GM19328 (cell line): ENCODE measurements at regions not wholly inside any gene's neighbourhood (a gene's known extent, or its start where the extent isn't known, plus 50 kb on each side); places are given as distances from the start of the nearest gene placed in this dataset.

ENCODE experiments used
- ATAC-seq: cut with Tn5 transposase; IDR thresholded peaks from one replicate; pipeline ENCODE4 v1.9.1; 2021; ENCODE audit warnings: mild to moderate bottlenecking, moderate library complexity; ENCODE audit not compliant: unreplicated experiment

DNA sequence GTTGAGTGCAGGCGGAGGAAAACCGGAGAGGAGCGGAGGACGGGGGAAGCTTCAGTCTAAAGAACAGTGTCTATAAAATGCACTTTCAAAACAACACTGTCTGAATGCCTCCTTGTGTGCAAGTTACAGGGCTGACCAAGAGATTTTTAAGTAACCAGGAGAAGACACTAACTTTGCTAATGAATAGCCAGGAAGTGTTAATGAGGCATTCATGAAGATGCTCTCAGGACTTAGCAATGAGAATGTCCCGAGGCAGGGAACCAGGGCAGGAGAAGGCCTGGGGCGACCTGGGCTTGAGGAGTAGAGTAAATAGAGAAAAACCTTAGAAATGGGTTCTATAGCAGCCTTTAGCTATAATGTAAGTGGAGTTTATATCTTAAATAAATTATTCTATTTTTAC, 312.1 kb downstream of the SKIDA1 start:
- no peak for ATAC-seq

GRCh38 chr10:21212912-21213311, 312.6 kb downstream of the SKIDA1 start:
- ATAC-seq, result no peak

DNA sequence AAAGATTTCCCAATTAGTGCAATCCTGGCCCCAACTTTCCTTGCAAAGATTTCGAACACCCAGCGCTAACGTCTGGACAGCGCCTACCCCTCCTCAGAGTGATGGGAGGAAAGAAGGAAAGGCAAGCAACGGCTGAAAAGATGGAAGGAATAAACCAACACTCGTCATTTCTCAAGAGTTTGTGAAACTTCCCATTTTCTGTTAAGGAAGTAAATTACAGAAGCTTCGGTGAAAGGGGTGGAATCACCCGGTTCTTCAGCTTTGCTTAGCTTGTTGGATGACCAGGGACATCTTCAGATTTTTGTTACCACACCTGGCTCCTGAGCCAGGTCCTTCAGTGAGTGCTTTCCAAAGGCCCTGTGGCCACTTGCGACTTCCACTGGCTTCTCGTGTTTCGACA, 313.1 kb downstream of the SKIDA1 start:
- no peak for ATAC-seq

- ATAC-seq, result no peak
Observed at GRCh38 chr10:21209495-21209894, 312.4 kb upstream of the NEBL start.

DNA sequence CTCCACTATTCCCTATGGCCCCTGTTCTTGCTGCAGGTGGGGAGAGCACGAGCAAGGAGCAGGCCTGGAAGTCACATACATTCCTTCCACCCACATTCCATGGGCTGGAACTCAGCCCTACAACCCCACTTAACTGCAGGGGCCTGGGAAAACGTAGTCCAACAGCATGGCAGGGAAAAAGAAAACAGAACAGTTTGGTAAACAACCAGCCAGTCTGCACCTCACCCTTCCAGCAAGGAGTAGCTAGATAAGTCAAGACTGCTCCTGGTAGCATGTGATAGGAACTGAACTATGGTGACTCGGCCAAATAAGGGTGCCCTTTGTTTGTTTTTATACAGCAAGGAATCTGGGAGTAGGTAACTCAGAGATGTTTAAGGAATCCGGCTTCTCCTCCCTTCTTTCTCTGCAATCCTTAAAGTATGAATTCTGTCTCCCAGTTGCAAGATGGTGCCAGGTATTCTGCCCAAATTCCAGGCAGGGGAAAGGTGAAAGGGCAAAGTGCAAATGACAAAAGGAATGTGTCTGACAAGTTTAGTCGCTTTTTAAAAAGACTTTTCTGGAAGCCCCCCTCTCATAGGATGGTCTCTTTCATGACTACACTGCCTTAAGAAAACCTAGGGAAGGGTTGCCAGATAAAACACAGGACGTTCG, 311.7 kb upstream of the NEBL start:
- ATAC-seq, result no peak

DNA sequence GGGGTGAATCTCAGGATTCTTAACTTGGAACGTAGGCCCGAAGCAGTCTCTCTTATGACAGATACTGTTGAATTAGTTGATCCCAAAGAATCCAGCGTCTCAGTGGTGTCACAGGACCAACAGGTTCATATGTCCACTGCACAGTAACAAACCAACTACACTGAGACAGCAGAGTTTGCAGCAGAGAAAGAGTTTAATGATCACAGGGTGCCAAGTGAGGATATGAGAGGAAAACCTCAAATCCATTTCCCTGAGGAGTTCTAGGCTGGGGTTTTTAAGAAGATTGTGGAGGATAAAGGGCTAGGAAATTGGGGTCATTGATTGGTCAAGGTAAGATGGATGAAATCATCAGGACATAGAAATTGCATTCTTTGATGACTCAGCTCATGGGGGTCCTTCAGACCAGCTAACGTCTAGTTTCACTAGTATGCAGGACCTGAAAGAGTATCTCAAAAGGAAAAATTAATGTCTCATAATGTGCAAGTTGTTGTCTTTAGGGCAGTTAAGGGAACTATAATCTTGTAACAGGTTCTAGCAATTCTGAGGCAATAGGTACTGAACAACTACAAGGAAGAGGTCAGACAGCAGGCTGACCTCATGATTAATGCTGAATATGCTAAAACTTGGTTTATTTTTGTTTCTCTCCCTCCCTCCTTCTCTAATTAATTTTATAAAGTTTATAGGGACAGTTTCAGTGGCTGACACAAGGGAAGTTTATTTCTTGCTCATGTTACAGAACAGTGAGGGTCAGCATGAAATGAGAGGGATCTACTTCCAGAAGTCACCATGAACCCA, 310.9 kb upstream of the NEBL start:
- no peak for ATAC-seq

DNA sequence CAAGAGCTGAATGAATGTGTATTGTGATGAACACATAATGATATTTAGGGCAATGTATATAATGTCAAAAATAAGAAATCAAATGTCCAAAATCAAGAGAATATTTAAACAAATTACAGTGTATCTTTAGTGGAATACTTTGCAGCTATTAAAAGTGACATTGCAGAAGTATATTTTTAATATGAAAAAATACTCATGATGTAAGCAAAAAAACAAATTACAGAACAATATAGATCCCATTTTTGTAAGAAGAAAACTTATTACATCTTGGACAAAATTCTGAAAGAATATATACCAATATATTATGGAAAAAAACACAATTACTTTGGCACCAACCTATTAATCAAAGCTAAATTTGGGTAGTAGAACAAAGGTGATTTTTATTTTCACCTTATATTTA, 308.2 kb upstream of the NEBL start:
- no peak for ATAC-seq

GRCh38 chr10:21203473-21204107, 306.5 kb upstream of the NEBL start:
- ATAC-seq, result no peak

DNA sequence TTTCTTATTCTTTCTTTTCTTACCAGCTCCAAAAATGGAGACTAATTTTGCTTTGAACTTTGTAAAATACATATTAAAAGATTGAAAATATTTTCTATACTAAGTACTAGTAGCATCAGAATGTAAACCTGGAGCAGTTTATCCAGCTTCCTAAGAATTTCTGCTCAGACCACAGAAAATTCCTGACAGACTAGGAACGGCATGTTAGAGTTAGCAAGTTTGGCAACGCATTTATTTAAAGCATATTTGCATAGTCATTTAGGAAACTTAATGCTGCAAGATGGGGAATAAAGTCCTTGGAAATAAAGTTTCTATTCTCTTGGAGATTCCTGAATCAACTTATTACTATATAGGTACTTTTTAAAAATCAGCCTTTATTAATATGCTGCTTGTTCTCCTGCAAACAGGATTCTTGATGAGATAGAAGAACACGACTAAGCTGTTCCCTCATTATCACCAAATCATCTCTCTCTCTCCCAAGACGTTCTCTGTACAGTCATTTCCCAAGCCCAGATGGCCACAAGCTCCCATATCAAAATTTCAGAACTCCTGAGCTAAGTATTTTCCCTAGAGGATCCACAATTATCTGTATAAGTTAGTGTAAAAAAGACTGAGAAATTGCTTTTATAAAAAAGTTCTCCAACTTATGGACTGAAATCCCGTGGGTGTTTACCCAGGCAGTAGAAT, 305.8 kb upstream of the NEBL start:
- ATAC-seq, result no peak

- no peak for ATAC-seq
Observed at GRCh38 chr10:21199501-21199900, 302.4 kb upstream of the NEBL start.

DNA sequence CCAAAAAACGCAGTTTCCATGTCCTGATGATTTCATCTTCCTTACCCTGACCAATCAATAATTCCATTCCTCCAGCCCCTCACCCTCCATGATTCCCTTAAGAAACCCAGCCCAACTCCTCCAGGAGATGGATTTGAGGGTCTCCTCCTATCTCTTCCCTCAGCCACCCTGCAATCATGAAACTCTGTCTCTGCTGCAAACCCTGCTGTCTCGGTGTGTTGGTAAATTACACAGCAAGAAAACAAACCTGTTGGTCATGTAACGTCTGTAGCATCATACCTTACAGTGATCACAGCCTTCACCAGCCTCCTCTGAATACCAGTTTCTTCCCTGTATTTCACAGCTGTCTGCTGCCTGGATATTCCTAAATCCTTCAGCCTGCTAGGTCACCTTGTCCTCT, 300.7 kb upstream of the NEBL start:
- no peak for ATAC-seq

GRCh38 chr10:21196822-21197395, 299.8 kb upstream of the NEBL start:
- ATAC-seq, result no peak

DNA sequence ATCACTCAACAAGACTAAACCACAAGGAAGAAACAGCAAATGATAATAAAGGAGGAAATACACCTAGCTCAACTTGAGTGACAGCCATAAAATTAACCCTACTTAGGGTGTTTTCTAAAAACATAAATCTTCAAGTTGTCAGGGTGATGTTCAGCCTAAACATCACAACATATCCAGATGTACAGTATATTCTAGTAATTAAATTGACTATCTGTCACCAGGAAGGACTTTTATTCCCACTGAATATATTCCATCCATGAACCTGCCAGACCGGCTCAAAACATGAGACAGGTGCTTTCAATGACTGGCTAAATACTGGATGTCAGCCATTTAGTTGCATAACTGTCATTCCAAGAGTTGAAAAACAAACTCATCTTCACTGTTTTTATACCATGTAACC, 298.1 kb upstream of the NEBL start:
- ATAC-seq, result no peak

GRCh38 chr10:21194510-21194993, 297.4 kb upstream of the NEBL start:
- ATAC-seq, result no peak

DNA sequence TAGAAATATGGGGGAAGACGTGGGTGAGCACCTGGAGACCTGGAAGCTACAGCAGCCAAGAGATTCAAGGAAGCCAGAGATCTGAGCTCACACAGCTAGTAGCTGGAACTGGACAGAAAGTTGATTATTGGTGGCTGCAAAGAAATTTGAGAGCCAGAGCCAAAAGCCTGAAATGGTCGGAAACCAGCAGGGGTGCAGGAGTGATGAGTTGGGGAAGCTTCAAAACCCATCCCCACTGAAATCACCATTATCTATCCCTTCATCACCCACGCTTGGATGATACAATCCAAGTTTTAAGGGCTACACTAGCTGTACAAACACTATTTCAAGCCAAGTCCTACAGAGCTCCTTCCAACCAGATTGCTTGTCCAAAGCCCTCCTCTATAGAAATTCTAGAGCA, 296.1 kb upstream of the NEBL start:
- ATAC-seq, result no peak

DNA sequence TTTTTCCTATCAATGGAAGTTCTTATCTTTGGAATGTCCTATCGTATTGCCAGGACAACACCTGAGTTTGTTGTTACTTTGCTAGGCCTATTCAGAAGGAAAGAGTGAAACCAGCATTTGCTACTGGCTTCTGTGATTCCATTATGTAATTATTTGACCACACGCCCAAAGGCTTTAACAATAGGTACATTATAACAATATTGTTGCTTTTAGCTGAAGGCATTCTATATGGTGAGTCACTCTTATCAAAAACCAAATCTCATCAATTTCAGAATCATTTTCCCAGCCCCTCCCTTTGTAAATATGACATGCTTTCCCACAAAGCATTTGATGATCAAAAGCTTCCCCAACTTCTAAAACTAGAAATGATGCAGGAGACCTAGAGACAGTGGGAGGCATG, 294.4 kb upstream of the NEBL start:
- no peak for ATAC-seq

GRCh38 chr10:21184984-21185383, 287.9 kb upstream of the NEBL start:
- ATAC-seq, result no peak

DNA sequence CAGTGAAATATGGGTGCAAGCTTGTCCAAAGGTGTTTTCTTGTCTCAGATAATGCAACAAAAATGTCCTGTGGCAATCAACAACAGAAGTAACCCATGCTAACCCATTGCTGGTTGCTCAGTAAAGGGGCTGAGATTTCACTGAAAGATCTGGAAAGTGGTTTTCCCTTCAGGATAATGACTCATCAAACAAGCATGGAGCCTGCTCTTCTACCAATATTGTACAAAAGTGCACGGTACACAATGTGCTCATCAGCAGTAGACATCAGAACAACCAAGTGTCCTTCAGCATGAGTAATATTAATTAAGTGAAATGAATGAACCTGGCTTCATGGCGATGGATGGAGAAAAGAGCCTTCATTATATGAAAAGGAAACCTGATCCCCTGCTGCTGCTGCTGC, 287.1 kb upstream of the NEBL start:
- ATAC-seq, result no peak

DNA sequence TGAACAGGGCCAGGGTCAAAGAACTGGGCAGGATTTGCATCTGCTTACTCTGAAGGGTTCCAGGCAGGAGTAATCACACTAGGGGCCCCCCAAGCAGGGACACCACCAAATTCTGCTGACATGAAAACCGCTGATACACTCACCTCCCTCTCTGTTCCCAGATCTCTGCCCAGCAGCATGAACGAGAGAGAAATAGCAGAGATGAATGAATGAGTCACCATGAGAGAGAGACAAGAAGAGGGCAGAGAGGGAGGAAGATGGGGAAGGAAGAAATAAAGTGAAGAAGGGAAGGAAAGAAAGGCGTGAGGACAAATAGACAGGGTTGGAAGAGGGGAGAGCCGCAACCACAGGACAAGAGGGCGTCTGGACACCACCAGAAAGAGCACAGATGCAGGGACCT, 285.9 kb upstream of the NEBL start:
- ATAC-seq, result no peak

GRCh38 chr10:21181451-21181850, 284.3 kb upstream of the NEBL start:
- ATAC-seq, result no peak

DNA sequence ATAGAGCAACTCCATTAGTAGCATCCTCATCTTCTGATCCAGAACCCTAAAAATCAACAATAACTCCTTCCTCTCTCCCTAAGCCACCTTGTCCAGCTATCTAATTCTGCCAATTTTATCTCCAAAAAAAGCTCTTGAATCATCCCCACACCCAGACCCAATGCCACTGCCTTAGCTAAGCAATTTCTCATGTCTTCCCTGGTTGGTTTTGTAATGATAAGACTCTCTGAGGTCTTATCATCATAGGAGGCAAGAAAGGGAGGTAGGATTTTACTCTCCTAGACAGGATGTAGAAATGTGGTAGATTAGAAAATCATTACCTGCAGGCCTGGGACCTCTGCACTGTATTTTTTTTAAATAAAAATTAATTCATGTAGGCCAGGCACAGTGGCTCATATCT, 283.5 kb upstream of the NEBL start:
- no peak for ATAC-seq
